Activated CD4-positive, alpha-beta memory T cell treated with anti-CD3 and anti-CD28 coated beads for 36 hours (primary cell): ENCODE measurements at regions not wholly inside any gene's neighbourhood (a gene's known extent, or its start where the extent isn't known, plus 50 kb on each side); places are given as distances from the start of the nearest gene placed in this dataset.
"Not testable (repeated sequence)": the region's sequence is repeated elsewhere in the genome, so short reads cannot be mapped to it uniquely, and the experiment has no call there.

Experiments
- CTCF ChIA-PET: fragments of 350-600 bp; sonication (Branson Sonifier 250); formaldehyde crosslinking; loops from one replicate; lab custom pipeline; 2021; ENCODE audit warnings: antibody characterized with exemption, inconsistent platforms; lab: Charles Lee
- POLR2A ChIA-PET: fragments of 350-600 bp; sonication (Branson Sonifier 250); formaldehyde crosslinking; loops from one replicate; lab custom pipeline; 2021; ENCODE audit warnings: antibody characterized with exemption; lab: Charles Lee
- DNase-seq: peaks from one replicate; pipeline ENCODE4 v3.0.0-alpha.2; 2020
- H3K27ac Mint-ChIP-seq: one replicate; pipeline ENCODE4 v1.8.0; 2021; ENCODE audit warnings: mixed read lengths
- H3K27me3 Mint-ChIP-seq: one replicate; pipeline ENCODE4 v1.8.0; 2021; ENCODE audit warnings: mixed read lengths
- H3K36me3 Mint-ChIP-seq: one replicate; pipeline ENCODE4 v1.8.0; 2021; ENCODE audit warnings: mixed read lengths
- H3K4me1 Mint-ChIP-seq: one replicate; pipeline ENCODE4 v1.8.0; 2021; ENCODE audit warnings: low read depth, mixed read lengths
- H3K4me3 Mint-ChIP-seq: one replicate; pipeline ENCODE4 v1.8.0; 2021; ENCODE audit warnings: mild to moderate bottlenecking, mixed read lengths
- H3K9me3 Mint-ChIP-seq: one replicate; pipeline ENCODE4 v1.8.0; 2021; ENCODE audit warnings: mixed read lengths
- intact Hi-C: fragments of 100-400 bp; cut with micrococcal nuclease; formaldehyde crosslinking; loops from one replicate; pipeline ENCODE4 v1.15.1; 2023

GRCh38 chr2:122323927-122324326 lies 568.5 kb downstream of the TSN start:
- intact Hi-C loops: no loop called here
- DNase-seq: no peak
- no peaks in the 10 kb centered on the region for H3K27me3 Mint-ChIP-seq
- peaks cover 4% of the 10 kb centered on the region for H3K9me3 Mint-ChIP-seq
- H3K4me1 Mint-ChIP-seq: no peaks in the 10 kb centered on the region
- no peak overlapping the region for H3K27ac Mint-ChIP-seq
- POLR2A ChIA-PET: no interaction called here
- H3K36me3 Mint-ChIP-seq: no peaks in the 10 kb centered on the region
- CTCF ChIA-PET: no interaction called here
- H3K4me3 Mint-ChIP-seq: no peak overlapping the region

GRCh38 chr2:122326471-122326870 lies 571.0 kb downstream of the TSN start:
- H3K27ac Mint-ChIP-seq: no peak overlapping the region
- CTCF ChIA-PET: no interaction called here

GRCh38 chr2:122328816-122329215 lies 573.4 kb downstream of the TSN start:
- ChIA-PET CTCF (no interaction called here), POLR2A (no interaction called here)
- Mint-ChIP-seq H3K4me3 (no peak overlapping the region), H3K27me3 (no peaks in the 10 kb centered on the region), H3K36me3 (no peaks in the 10 kb centered on the region), H3K4me1 (no peaks in the 10 kb centered on the region), H3K27ac (no peak overlapping the region), H3K9me3 (no peaks in the 10 kb centered on the region)
- intact Hi-C loops: no loop called here
- no peak for DNase-seq

More at GRCh38 chr2:122326471-122326870, 571.0 kb downstream of the TSN start:
- H3K9me3 Mint-ChIP-seq: no peaks in the 10 kb centered on the region
- POLR2A ChIA-PET: no interaction called here
- no peaks in the 10 kb centered on the region for H3K36me3 Mint-ChIP-seq
- no peaks in the 10 kb centered on the region for H3K27me3 Mint-ChIP-seq
- DNase-seq: no peak
- intact Hi-C loops: no loop called here
- no peaks in the 10 kb centered on the region for H3K4me1 Mint-ChIP-seq
- no peak overlapping the region for H3K4me3 Mint-ChIP-seq

- ChIA-PET POLR2A (no interaction called here), CTCF (no interaction called here)
- Mint-ChIP-seq H3K9me3 (no peaks in the 10 kb centered on the region), H3K27me3 (no peaks in the 10 kb centered on the region), H3K4me3 (no peak overlapping the region), H3K27ac (no peak overlapping the region), H3K4me1 (no peaks in the 10 kb centered on the region), H3K36me3 (no peaks in the 10 kb centered on the region)
- intact Hi-C loops: no loop called here
- no peak for DNase-seq
Observed at GRCh38 chr2:122329278-122329677, 573.8 kb downstream of the TSN start.

GRCh38 chr2:122333932-122334331 lies 578.5 kb downstream of the TSN start:
- Mint-ChIP-seq H3K27ac (no peak overlapping the region), H3K36me3 (no peaks in the 10 kb centered on the region), H3K9me3 (no peaks in the 10 kb centered on the region), H3K4me3 (no peak overlapping the region), H3K4me1 (no peaks in the 10 kb centered on the region), H3K27me3 (no peaks in the 10 kb centered on the region)
- CTCF ChIA-PET: no interaction called here
- POLR2A ChIA-PET: no interaction called here
- intact Hi-C loops: no loop called here
- DNase-seq: no peak

GRCh38 chr2:122338000-122338399 lies 582.5 kb downstream of the TSN start:
- intact Hi-C loops: no loop called here
- no peaks in the 10 kb centered on the region for H3K27me3 Mint-ChIP-seq
- H3K4me1 Mint-ChIP-seq: no peaks in the 10 kb centered on the region
- no peak overlapping the region for H3K4me3 Mint-ChIP-seq
- no peak overlapping the region for H3K27ac Mint-ChIP-seq
- no peaks in the 10 kb centered on the region for H3K36me3 Mint-ChIP-seq
- ChIA-PET POLR2A (no interaction called here), CTCF (no interaction called here)
- no peak for DNase-seq
- peaks cover 2% of the 10 kb centered on the region for H3K9me3 Mint-ChIP-seq

GRCh38 chr2:122340246-122340645 lies 584.8 kb downstream of the TSN start:
- H3K27me3 Mint-ChIP-seq: no peaks in the 10 kb centered on the region
- peaks cover 4% of the 10 kb centered on the region for H3K9me3 Mint-ChIP-seq
- intact Hi-C loops: no loop called here
- DNase-seq: no peak
- ChIA-PET CTCF (no interaction called here), POLR2A (no interaction called here)
- H3K36me3 Mint-ChIP-seq: no peaks in the 10 kb centered on the region
- H3K4me1 Mint-ChIP-seq: no peaks in the 10 kb centered on the region
- no peak overlapping the region for H3K27ac Mint-ChIP-seq
- no peak overlapping the region for H3K4me3 Mint-ChIP-seq

- H3K9me3 Mint-ChIP-seq: peaks cover 5% of the 10 kb centered on the region
- H3K4me3 Mint-ChIP-seq: no peak overlapping the region
- H3K27ac Mint-ChIP-seq: no peak overlapping the region
- H3K4me1 Mint-ChIP-seq: no peaks in the 10 kb centered on the region
- intact Hi-C loops: no loop called here
- ChIA-PET CTCF (no interaction called here), POLR2A (no interaction called here)
- no peaks in the 10 kb centered on the region for H3K36me3 Mint-ChIP-seq
- H3K27me3 Mint-ChIP-seq: no peaks in the 10 kb centered on the region
- DNase-seq: no peak
Observed at GRCh38 chr2:122341007-122341406, 585.6 kb downstream of the TSN start.

- H3K4me1 Mint-ChIP-seq, DNase-seq, H3K27ac Mint-ChIP-seq, POLR2A ChIA-PET, H3K36me3 Mint-ChIP-seq, H3K27me3 Mint-ChIP-seq, H3K9me3 Mint-ChIP-seq, H3K4me3 Mint-ChIP-seq, intact Hi-C loops, CTCF ChIA-PET: not testable (repeated sequence)
Observed at GRCh38 chr2:122352151-122352550, 596.7 kb downstream of the TSN start.

- Mint-ChIP-seq H3K4me3 (no peak overlapping the region), H3K4me1 (no peaks in the 10 kb centered on the region), H3K27ac (no peak overlapping the region), H3K36me3 (no peaks in the 10 kb centered on the region), H3K27me3 (no peaks in the 10 kb centered on the region), H3K9me3 (no peaks in the 10 kb centered on the region)
- ChIA-PET CTCF (no interaction called here), POLR2A (no interaction called here)
- intact Hi-C loops: no loop called here
- no peak for DNase-seq
Observed at GRCh38 chr2:122357998-122358397, 602.5 kb downstream of the TSN start.

GRCh38 chr2:122358729-122359128 lies 603.3 kb downstream of the TSN start:
- no peaks in the 10 kb centered on the region for H3K36me3 Mint-ChIP-seq
- DNase-seq: no peak
- no peak overlapping the region for H3K27ac Mint-ChIP-seq
- intact Hi-C loops: no loop called here
- H3K4me1 Mint-ChIP-seq: no peaks in the 10 kb centered on the region
- H3K4me3 Mint-ChIP-seq: no peak overlapping the region
- ChIA-PET CTCF (no interaction called here), POLR2A (no interaction called here)
- no peaks in the 10 kb centered on the region for H3K27me3 Mint-ChIP-seq
- no peaks in the 10 kb centered on the region for H3K9me3 Mint-ChIP-seq

- intact Hi-C loops: no loop called here
- Mint-ChIP-seq H3K27me3 (no peaks in the 10 kb centered on the region), H3K9me3 (no peaks in the 10 kb centered on the region), H3K27ac (no peak overlapping the region), H3K4me3 (no peak overlapping the region), H3K4me1 (no peaks in the 10 kb centered on the region), H3K36me3 (no peaks in the 10 kb centered on the region)
- no peak for DNase-seq
- CTCF ChIA-PET: no interaction called here
- POLR2A ChIA-PET: no interaction called here
Observed at GRCh38 chr2:122363885-122364284, 608.4 kb downstream of the TSN start.

- intact Hi-C loops: no loop called here
- no peaks in the 10 kb centered on the region for H3K27me3 Mint-ChIP-seq
- H3K4me3 Mint-ChIP-seq: no peak overlapping the region
- CTCF ChIA-PET: no interaction called here
- no peaks in the 10 kb centered on the region for H3K9me3 Mint-ChIP-seq
- H3K27ac Mint-ChIP-seq: no peak overlapping the region
- no peak for DNase-seq
- H3K36me3 Mint-ChIP-seq: no peaks in the 10 kb centered on the region
- no peaks in the 10 kb centered on the region for H3K4me1 Mint-ChIP-seq
- POLR2A ChIA-PET: no interaction called here
Observed at GRCh38 chr2:122366427-122366826, 611.0 kb downstream of the TSN start.
